ENCODE measurements at regions not wholly inside any gene's neighbourhood (a gene's known extent, or its start where the extent isn't known, plus 50 kb on each side); places are given as distances from the start of the nearest gene placed in this dataset.

GRCh38 chr2:23012499-23012898 is 372.5 kb upstream of the KLHL29 start:
- H4K5ac ChIP-seq (ENCODE audit: low read depth, low read length), result no peak overlapping the region
- no peak overlapping the region for H2BK15ac ChIP-seq (ENCODE audit: low read depth, low read length)
- H2BK20ac ChIP-seq (ENCODE audit: low read depth, low read length), result no peak overlapping the region
- no peak overlapping the region for H3K14ac ChIP-seq (replicated peaks; ENCODE audit: low read depth, low read length)
- no peak overlapping the region for H2AK5ac ChIP-seq (ENCODE audit: low read depth, low read length)
- H3K4ac ChIP-seq (ENCODE audit: low read depth, low read length), result no peak overlapping the region
- H3K18ac ChIP-seq (ENCODE audit: low read depth, low read length), result no peak overlapping the region
- H2BK120ac ChIP-seq (ENCODE audit: low read depth, low read length), result no peak overlapping the region
- peaks cover 14% of the 10 kb centered on the region for H3K9me3 ChIP-seq (ENCODE audit: control insufficient read depth, insufficient read depth, low read length)
- no peaks in the 10 kb centered on the region for H4K20me1 ChIP-seq (ENCODE audit: insufficient read depth, low read length)
- POLR2A ChIA-PET (ENCODE audit: unreplicated experiment), result no interaction called here
- WGBS, 2 experiments (ENCODE audit: extremely low coverage in 2 of 2, insufficient read length in 1 of 2), result no CpG with 5 or more reads among the region's 2 CpGs
- TF ChIP-seq RAD21 (IDR thresholded peaks at IDR 0.05; ENCODE audit: low read length) (no peak), CHD1 (IDR thresholded peaks at IDR 0.05; ENCODE audit: low read depth, low read length) (no peak), RFX5 (IDR thresholded peaks at IDR 0.05; ENCODE audit: low read depth, low read length) (no peak), FOS (IDR thresholded peaks at IDR 0.05; ENCODE audit: low read depth, low read length) (no peak), POLR2A (IDR thresholded peaks at IDR 0.05; ENCODE audit: low read depth, low read length) (no peak), MXI1 (IDR thresholded peaks at IDR 0.05; ENCODE audit: borderline replicate concordance, low read depth, low read length) (no peak), BHLHE40 (IDR thresholded peaks at IDR 0.05; ENCODE audit: low read depth, low read length) (no peak)
- H3K9ac ChIP-seq (ENCODE audit: low read depth, low read length), result no peak overlapping the region
- no peak overlapping the region for H3K27ac ChIP-seq (ENCODE audit: insufficient read depth, low read length)
- H3K23ac ChIP-seq (ENCODE audit: low read depth, low read length), result no peak overlapping the region
- H3K79me1 ChIP-seq (ENCODE audit: low read depth in 1 of 2, low read length in 2 of 2), result no peaks in the 10 kb centered on the region
- H3K27me3 ChIP-seq (ENCODE audit: control insufficient read depth, insufficient read depth, low read length), result no peaks in the 10 kb centered on the region
- no peaks in the 10 kb centered on the region for H3K9me1 ChIP-seq (ENCODE audit: insufficient read depth, low read length)
- no peak overlapping the region for H2AFZ ChIP-seq (replicated peaks; ENCODE audit: low read length, poor library complexity)
- no peaks in the 10 kb centered on the region for H3K4me1 ChIP-seq (ENCODE audit: control insufficient read depth, insufficient read depth, low read length)
- no peaks in the 10 kb centered on the region for H3K36me3 ChIP-seq (ENCODE audit: control insufficient read depth, insufficient read depth, low read length)
- no peak overlapping the region for H3K56ac ChIP-seq (ENCODE audit: extremely low read depth, insufficient read depth, low read length)
- DNase-seq (no peak), ATAC-seq (ENCODE audit: low read depth) (no peak)
- H4K8ac ChIP-seq (ENCODE audit: low read depth in 2 of 2, low read length in 2 of 2), result no peak overlapping the region
- H2AK9ac ChIP-seq (replicated peaks; ENCODE audit: low read depth, low read length, poor library complexity), result no peak overlapping the region
- no peak overlapping the region for H3K4me3 ChIP-seq (ENCODE audit: insufficient read depth, low read depth, low read length)
- H3K4me2 ChIP-seq (ENCODE audit: low read depth, low read length), result no peak overlapping the region
- intact Hi-C loops (cut with micrococcal nuclease) (no loop called here), dilution Hi-C loops (cut with HindIII; ENCODE audit: low sequenced_read_pairs, unreplicated experiment) (no loop called here), in situ Hi-C loops (cut with MboI; ENCODE audit: low sequenced_read_pairs) (no loop called here)
- BruUV-seq (replicated peaks), result no TSS peak
- CTCF ChIA-PET, result no interaction called here
- H4K91ac ChIP-seq (ENCODE audit: insufficient read depth, low read depth, low read length), result no peak overlapping the region
- no peak overlapping the region for H2BK5ac ChIP-seq (ENCODE audit: low read depth, low read length, poor library complexity, severe bottlenecking)

Measured in IMR-90 (cell line).